ENCODE measurements at regions not wholly inside any gene's neighbourhood (a gene's known extent, or its start where the extent isn't known, plus 50 kb on each side); places are given as distances from the start of the nearest gene placed in this dataset.
"Not testable (repeated sequence)": the region's sequence is repeated elsewhere in the genome, so short reads cannot be mapped to it uniquely, and the experiment has no call there.

GRCh38 chr6:130720076-130720715, 107.0 kb upstream of the SMLR1 start:
- no peak for DNase-seq

DNA sequence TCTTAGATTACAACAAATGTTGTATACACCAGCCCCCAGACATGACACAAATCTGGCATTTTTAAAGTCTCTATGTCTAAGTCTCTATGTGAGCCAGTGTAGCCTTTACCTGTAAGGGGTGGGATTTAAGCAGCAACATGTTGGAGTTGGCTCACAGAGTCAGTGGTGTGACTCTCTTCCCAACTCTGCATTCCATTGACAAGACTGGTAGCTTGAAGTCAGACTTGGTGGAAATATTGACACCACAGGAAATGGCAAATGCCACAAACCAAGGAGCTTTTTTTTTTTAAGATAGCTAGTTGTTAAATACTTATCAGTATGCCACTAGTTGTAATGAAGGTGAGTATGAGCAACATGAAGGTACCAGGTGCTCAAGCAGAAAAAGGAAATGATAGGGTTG, 103.1 kb upstream of the SMLR1 start:
- DNase-seq = no peak

DNA sequence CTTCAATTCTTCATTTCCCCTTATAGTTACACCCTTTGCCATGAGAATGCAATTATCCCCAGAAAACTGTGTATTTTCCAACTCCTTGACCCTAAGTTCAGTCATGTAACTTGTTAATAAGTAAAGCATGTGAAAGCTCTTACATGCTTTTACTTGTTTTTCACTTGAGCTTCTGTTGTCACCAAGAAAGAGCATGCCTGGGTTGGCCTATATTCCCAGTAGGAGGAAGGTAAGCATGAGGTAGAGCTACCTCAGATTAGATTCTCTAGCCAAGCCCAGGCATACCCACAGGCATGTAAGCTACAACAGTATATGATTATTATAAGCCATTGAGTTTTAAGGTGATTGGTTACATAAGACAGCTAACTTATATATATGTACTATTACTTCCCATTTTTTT, 101.7 kb upstream of the SMLR1 start:
- DNase-seq = no peak

GRCh38 chr6:130728064-130728463, 99.1 kb upstream of the SMLR1 start:
- DNase-seq = not testable (repeated sequence)

- no peak for DNase-seq
Measured at GRCh38 chr6:130730600-130730999, 96.6 kb upstream of the SMLR1 start.

GRCh38 chr6:130734161-130734560, 93.0 kb upstream of the SMLR1 start:
- no peak for DNase-seq

DNA sequence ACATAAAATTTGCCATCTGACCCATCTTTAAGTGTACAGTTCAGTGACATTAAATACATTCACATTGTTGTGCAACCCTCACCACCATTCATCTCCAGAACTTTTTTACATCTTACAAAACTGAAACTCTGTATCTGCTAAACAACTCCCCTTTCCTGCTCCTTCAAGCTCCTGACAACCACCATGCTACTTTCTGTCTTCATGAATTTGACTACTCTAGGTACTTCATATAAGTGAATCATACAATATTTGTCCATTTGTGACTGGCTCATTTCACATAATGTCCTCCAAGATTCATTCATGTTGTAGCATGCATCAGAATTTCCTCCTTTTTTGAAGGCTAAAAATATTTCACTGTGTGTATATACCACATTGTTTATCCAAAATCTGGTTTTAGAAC, 86.9 kb upstream of the SMLR1 start:
- DNase-seq = no peak

DNA sequence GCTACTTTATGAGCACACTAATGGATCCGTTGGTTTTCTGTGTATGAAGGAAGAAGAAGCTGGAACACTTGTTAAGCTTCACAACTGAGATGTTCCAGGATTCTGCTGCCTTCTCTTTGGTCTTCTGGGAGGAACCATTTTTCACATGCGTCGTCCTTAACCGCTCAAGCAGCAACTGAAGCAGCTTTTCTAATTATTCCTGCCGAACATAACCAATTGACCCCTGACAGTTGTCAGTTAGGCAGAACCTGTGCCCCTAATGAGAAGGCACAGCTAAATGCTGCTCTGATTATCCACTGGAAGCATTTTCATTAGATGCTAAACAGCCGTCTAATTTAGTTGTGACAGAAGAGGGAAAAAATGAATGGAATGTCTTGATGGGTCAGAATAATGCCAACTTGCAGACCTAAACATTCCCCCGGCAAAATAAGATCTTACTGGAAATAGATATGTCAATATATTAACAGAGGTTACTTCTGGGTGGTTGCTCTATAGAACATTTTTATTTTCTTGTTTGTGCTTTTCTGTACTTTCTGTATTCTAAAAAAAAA, 85.0 kb upstream of the SMLR1 start:
- no peak for DNase-seq

GRCh38 chr6:130743175-130743574, 84.0 kb upstream of the SMLR1 start:
- DNase-seq = no peak

GRCh38 chr6:130744576-130745366, 82.4 kb upstream of the SMLR1 start:
- DNase-seq = no peak

GRCh38 chr6:130748041-130748440, 79.2 kb upstream of the SMLR1 start:
- DNase-seq = no peak

- DNase-seq = no peak
Measured at GRCh38 chr6:130749402-130749801, 77.8 kb upstream of the SMLR1 start.

DNA sequence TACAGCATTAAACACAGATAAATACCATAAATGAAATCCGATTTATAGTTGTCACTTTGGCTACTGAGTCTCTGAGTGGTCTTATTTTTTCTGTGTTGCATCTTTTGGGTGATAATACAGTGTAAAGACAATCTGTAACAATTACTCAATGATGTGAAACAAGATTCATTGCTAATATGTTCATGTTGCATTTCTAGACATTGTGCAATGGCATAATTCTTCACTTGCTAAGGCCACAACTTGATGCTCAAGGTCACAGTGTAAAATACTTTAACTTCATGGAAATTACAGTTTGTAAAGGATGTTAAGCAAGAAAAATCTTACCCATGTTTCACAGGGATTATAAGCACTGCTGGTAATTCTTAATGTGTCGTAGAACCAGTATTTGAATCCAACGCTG, 74.9 kb upstream of the SMLR1 start:
- DNase-seq = no peak

DNA sequence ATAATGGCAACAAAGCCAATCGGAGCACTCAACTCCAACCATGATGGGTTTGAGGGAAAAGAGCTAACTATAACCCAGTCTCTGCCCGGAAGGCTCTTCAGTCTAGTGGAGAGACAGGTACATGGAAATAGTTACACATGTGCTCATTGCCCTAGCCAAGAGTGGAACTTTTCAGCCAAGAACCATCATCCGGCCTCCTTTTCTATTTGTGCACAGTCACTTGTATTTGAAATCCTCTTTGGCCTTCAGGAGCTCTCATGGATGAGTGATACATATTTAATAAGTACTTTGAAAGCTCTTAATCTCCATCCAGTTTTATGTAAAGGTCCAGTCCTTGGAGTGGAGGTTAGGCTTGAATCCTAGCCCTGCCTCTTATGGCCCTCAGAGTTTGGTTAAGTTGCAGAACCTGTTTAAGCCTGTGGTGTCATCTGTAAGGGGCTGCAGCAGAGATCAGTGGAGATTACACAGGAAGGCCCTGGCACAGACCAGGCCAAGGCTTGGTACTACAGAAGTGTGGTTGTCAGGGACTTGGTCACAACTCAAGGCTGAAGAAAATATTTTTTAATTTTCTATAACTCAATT, 72.3 kb upstream of the SMLR1 start:
- no peak for DNase-seq

DNA sequence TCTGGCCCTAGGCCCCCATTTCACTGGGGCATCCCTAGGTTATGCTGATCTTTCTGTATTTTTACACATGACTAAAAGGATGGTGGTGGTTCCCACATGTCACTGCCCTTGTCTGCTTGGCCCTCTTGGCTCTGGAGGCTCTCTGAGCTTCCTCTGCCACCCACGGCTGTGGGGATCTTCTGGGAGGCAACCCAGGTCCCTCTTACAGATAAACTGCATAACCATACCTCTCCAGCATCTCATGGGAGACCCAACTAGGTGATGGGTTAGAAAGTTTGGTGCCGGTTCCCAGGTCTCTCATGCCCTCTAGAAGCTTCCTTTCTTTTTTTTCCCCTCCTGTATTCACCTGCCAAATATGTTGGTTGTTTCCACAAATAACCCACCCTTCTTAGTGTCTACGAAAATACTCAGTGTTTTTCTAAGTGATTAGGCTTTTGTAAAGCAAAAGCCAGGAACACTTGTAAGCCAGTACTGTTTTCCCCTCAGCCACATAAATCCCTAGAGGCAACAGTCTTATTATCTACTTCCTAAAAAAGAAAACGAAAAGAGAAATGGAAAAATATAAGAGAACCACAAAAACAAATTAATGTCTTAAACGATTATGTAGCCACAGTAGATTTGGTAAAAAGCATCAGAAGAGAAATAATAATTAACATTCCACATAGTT, 71.7 kb upstream of the SMLR1 start:
- no peak for DNase-seq

DNA sequence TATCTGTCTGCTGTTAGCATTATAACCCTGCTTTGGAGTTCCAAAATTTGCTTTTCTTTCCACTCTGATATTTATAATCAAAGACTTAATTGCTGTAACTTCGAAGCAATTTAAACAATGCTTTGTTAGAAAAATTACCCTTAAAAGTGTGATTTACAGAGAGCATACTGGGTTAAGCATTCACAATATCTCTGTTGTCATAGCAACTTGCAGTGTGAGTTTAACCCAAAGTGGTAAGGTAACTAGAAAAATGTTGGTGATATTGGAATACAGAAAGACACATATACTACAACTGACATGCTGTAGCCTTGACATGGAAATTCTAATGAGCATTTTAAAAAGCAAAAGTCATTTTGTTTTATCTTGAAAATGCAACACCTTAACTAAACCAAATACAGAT, 70.4 kb upstream of the SMLR1 start:
- no peak for DNase-seq

- DNase-seq = no peak
Measured at GRCh38 chr6:130758813-130759212, 68.4 kb upstream of the SMLR1 start.

DNA sequence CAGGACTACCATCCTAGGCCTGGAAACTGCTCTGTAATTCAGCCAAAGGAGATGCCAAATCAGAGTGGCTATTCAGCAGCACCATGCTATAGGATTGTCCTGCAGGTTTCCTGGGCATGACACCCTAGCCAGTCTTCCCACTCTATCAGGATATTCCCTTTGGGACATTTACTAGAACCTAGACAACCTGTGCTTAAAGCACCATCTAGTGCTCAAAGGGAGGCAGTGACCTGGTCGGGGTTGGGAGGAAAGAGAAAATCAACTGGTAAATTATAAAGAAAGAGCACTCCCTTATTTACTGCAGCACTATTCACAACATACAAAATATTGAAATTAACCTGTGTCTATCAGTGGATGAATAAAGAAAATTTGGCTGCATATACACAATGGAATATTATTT, 67.2 kb upstream of the SMLR1 start:
- DNase-seq = no peak

- DNase-seq = no peak
Measured at GRCh38 chr6:130761286-130761685, 65.9 kb upstream of the SMLR1 start.

DNA sequence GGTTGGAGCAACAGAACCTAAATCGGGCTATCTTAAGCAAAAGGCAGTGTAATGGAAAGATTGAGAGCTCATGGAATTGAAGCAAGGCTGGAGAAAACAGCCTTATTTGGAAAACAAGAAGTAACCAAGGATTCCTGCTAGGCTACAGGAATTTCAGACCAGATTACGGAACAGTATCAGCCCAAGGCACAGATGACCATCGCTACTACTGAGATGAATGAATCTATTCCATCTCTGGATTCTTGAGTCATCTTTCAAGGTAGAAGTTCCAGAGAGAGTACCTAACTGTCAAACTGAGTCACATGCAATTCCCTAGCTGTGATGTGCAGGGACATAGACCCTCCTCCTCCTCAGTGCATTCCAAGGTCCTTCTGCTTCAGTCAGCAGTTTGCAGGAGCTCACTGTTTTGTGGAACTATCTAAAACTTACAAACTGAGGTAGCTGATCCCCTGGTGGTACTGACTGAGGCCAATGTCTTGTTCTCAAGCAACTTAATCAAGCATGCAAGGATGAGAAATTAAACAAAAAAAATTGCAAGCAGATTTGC, 62.0 kb upstream of the SMLR1 start:
- DNase-seq = no peak

- no peak for DNase-seq
Measured at GRCh38 chr6:130766239-130767144, 60.7 kb upstream of the SMLR1 start.

GRCh38 chr6:130769861-130770260, 57.3 kb upstream of the SMLR1 start:
- no peak for DNase-seq
